SK-N-SH treated with all-trans-retinoic acid at 6 μM for 48 hours (cell line): ENCODE measurements at regions not wholly inside any gene's neighbourhood (a gene's known extent, or its start where the extent isn't known, plus 50 kb on each side); places are given as distances from the start of the nearest gene placed in this dataset.
"Not testable (repeated sequence)": the region's sequence is repeated elsewhere in the genome, so short reads cannot be mapped to it uniquely, and the experiment has no call there.

Experiments used
- BACH2 ChIP-seq: fragments of 250-450 bp; sonication (Bioruptor Pico); IDR thresholded peaks from 2 replicates; pipeline ENCODE4 v1.9.0; 2021; ENCODE audit warnings: mild to moderate bottlenecking, borderline replicate concordance
- PATZ1 ChIP-seq: fragments of 250-450 bp; sonication (Bioruptor Pico); IDR thresholded peaks from 2 replicates; pipeline ENCODE4 v1.8.0; 2020; ENCODE audit warnings: mild to moderate bottlenecking, moderate library complexity, borderline replicate concordance
- ZFP3 ChIP-seq: fragments of 250-450 bp; sonication (Bioruptor Pico); IDR thresholded peaks from 2 replicates; pipeline ENCODE4 v1.5.0; 2020; ENCODE audit warnings: mild to moderate bottlenecking, moderate library complexity

- TF ChIP-seq ZFP3; BACH2 (CRISPR knock-in tag); PATZ1 (CRISPR knock-in tag): not testable (repeated sequence)
Measured at GRCh38 chr6:119490050-119490449, 140.5 kb upstream of the MAN1A1 start.
